Caco-2 (cell line): ENCODE measurements at regions not wholly inside any gene's neighbourhood (a gene's known extent, or its start where the extent isn't known, plus 50 kb on each side); places are given as distances from the start of the nearest gene placed in this dataset.

ENCODE experiments used
- BruUV-seq: library from RNA; stranded (reverse); fragments of 400-500 nt; replicated peaks from 2 replicates; lab custom pipeline; 2021; lab: Mats Ljungman, UMichigan
- CTCF ChIA-PET: fragments of 300-600 bp; sonication (Branson Sonifier 250); formaldehyde crosslinking; loops from one replicate; lab custom pipeline; 2022; ENCODE audit warnings: antibody characterized with exemption; lab: Charles Lee
- POLR2A ChIA-PET: fragments of 300-600 bp; sonication (Branson Sonifier 250); formaldehyde crosslinking; loops from one replicate; lab custom pipeline; 2022; ENCODE audit warnings: antibody characterized with exemption; lab: Charles Lee
- DNase-seq, 2 experiments: peaks; one replicate each; pipeline versions ENCODE4 v3.0.0 to v3.0.0-alpha.2; 2020 to 2022
- H3K27me3 ChIP-seq: replicated peaks from 2 replicates; pipeline ENCODE4 v1.6.0; 2011; ENCODE audit warnings: low read length; ENCODE audit not compliant: control insufficient read depth, insufficient read depth
- H3K36me3 ChIP-seq: 2 replicates; pipeline ENCODE4 v1.5.1; 2011; ENCODE audit warnings: low read length; ENCODE audit not compliant: control insufficient read depth, insufficient read depth
- H3K4me1 ChIP-seq: fragments of 250-450 bp; sonication (Bioruptor Pico); 2 replicates; pipeline ENCODE4 v1.5.1; 2020; ENCODE audit warnings: mild to moderate bottlenecking
- H3K4me3 ChIP-seq: 2 replicates; pipeline ENCODE4 v1.5.1; 2011; ENCODE audit warnings: low read depth, mild to moderate bottlenecking, control low read depth, low read length
- H3K9me3 ChIP-seq: fragments of 250-450 bp; sonication (Bioruptor Pico); 2 replicates; pipeline ENCODE4 v1.5.1; 2020; ENCODE audit warnings: mild to moderate bottlenecking, moderate library complexity
- H3K27ac Mint-ChIP-seq: one replicate; pipeline ENCODE4 v1.8.0; 2022; ENCODE audit warnings: mixed read lengths; ENCODE audit not compliant: unreplicated experiment
- H3K27me3 Mint-ChIP-seq: one replicate; pipeline ENCODE4 v1.8.0; 2022; ENCODE audit warnings: mixed read lengths; ENCODE audit not compliant: insufficient read depth, unreplicated experiment
- H3K36me3 Mint-ChIP-seq: one replicate; pipeline ENCODE4 v1.8.0; 2022; ENCODE audit warnings: mild to moderate bottlenecking, mixed read lengths; ENCODE audit not compliant: insufficient read depth, unreplicated experiment
- H3K4me1 Mint-ChIP-seq: one replicate; pipeline ENCODE4 v1.8.0; 2022; ENCODE audit warnings: low read depth, mixed read lengths; ENCODE audit not compliant: unreplicated experiment
- H3K4me3 Mint-ChIP-seq: one replicate; pipeline ENCODE4 v1.8.0; 2022; ENCODE audit warnings: mild to moderate bottlenecking, moderate library complexity, mixed read lengths; ENCODE audit not compliant: unreplicated experiment
- H3K9me3 Mint-ChIP-seq: one replicate; pipeline ENCODE4 v1.8.0; 2022; ENCODE audit warnings: mixed read lengths; ENCODE audit not compliant: unreplicated experiment
- intact Hi-C: fragments of 100-400 bp; cut with micrococcal nuclease; formaldehyde crosslinking; loops from one replicate; pipeline ENCODE4 v1.10.0; 2022; ENCODE audit not compliant: unreplicated experiment
- TF ChIP-seq, protein P1 (sequence below), 2 experiments: fragments of 200-600 bp in 1 of 2; IDR thresholded peaks; 1 replicate in 1 of 2; 2 replicates in 1 of 2; pipeline versions ENCODE4 v1.5.1 to v1.8.0; 2011 to 2022; ENCODE audit warnings: antibody characterized with exemption in 1 of 2, control low read depth in 1 of 2, inconsistent platforms in 1 of 2, low read depth in 1 of 2, low read length in 1 of 2, mild to moderate bottlenecking in 1 of 2, moderate library complexity in 1 of 2; ENCODE audit not compliant: insufficient read depth in 1 of 2, severe bottlenecking in 1 of 2, unreplicated experiment in 1 of 2

DNA sequence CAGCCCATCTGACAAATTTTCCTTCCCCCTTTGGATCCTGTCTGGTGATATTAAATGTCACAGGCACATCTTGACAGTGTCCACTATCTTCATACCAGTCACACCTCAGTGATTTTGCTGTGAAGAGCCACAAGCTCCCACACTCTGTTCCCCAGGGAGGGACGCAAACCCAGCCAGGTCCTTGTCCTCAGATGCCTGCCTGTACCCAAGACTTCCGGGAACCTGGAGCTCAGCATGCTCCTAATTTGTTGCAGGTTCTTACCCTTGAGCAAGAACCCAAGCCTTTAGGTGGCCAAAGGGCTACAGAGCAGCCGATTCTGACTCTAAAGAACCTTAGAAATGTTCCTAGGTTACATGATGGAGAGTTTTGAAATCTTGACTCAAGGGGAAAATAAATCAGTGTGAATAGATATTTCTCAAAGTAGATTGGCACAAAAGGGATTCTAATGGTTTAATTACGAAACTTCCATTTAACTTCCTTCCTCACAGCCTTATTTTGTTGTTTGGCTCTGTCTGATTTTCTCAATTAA, 66.2 kb upstream of the MTHFD1L start:
- Mint-ChIP-seq H3K4me3 (no peak overlapping the region), H3K27me3 (no peaks in the 10 kb centered on the region), H3K4me1 (no peaks in the 10 kb centered on the region), H3K27ac (no peak overlapping the region), H3K36me3 (peaks cover 76% of the 10 kb centered on the region), H3K9me3 (no peaks in the 10 kb centered on the region)
- Histone ChIP-seq H3K36me3 (no peaks in the 10 kb centered on the region), H3K4me3 (no peak overlapping the region), H3K9me3 (no peaks in the 10 kb centered on the region), H3K4me1 (no peaks in the 10 kb centered on the region), H3K27me3 (no peaks in the 10 kb centered on the region)
- TF ChIP-seq, protein P1, sequence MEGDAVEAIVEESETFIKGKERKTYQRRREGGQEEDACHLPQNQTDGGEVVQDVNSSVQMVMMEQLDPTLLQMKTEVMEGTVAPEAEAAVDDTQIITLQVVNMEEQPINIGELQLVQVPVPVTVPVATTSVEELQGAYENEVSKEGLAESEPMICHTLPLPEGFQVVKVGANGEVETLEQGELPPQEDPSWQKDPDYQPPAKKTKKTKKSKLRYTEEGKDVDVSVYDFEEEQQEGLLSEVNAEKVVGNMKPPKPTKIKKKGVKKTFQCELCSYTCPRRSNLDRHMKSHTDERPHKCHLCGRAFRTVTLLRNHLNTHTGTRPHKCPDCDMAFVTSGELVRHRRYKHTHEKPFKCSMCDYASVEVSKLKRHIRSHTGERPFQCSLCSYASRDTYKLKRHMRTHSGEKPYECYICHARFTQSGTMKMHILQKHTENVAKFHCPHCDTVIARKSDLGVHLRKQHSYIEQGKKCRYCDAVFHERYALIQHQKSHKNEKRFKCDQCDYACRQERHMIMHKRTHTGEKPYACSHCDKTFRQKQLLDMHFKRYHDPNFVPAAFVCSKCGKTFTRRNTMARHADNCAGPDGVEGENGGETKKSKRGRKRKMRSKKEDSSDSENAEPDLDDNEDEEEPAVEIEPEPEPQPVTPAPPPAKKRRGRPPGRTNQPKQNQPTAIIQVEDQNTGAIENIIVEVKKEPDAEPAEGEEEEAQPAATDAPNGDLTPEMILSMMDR (IDR thresholded peaks at IDR 0.05; ENCODE audit: insufficient read depth in 1 of 2, low read depth in 1 of 2, low read length in 1 of 2, severe bottlenecking in 1 of 2, unreplicated experiment in 1 of 2), result no peak
- intact Hi-C loops, result no loop called here
- ChIA-PET CTCF (no interaction called here), POLR2A (no interaction called here)
- no peak for DNase-seq
- no TSS peak for BruUV-seq

DNA sequence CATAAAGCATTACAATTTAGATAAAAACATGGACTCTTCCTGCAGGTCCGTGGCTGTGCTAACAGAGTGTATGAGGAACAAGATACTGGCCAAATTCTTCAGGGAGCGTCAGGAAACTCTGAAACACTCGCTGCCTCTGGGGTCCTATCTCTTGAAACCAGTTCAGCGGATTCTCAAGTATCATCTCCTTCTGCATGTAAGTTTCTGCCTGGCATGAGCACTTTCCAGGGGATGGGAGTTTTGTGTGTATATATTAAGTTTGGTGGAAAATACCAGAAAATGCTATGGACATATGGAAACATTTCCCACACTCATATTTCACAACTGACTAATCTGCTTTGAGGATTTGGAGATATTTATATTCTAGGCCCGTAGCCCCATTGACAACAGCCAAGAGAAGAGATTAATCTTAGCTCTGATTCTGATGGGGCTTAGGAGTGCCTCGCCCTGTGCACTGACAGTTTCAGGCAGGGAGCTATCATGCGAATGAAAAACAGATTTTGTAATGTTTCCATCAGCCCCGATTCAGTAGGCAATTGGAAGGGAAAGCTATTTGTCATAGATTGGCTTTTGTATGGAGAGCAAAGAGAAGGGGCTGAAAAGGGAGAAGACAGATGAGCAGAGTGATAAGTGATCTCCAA, 64.7 kb upstream of the MTHFD1L start:
- peaks cover 87% of the 10 kb centered on the region for H3K36me3 Mint-ChIP-seq
- Histone ChIP-seq H3K9me3 (no peaks in the 10 kb centered on the region), H3K4me1 (no peaks in the 10 kb centered on the region), H3K4me3 (no peak overlapping the region), H3K36me3 (no peaks in the 10 kb centered on the region), H3K27me3 (no peaks in the 10 kb centered on the region)
- H3K4me1 Mint-ChIP-seq, result no peaks in the 10 kb centered on the region
- H3K27me3 Mint-ChIP-seq, result no peaks in the 10 kb centered on the region
- ChIA-PET POLR2A (interaction anchor here (0.7 kb wide), 1 partner anchor 91 kb away, joined by 13 read pairs; no protein-coding TSS in a partner anchor), CTCF (interaction anchor here (1.1 kb wide), 1 partner anchor 14 kb away, joined by 3 read pairs; no protein-coding TSS in a partner anchor)
- BruUV-seq, result no TSS peak
- TF ChIP-seq, protein P1 (IDR thresholded peaks at IDR 0.05; ENCODE audit: insufficient read depth in 1 of 2, low read depth in 1 of 2, low read length in 1 of 2, severe bottlenecking in 1 of 2, unreplicated experiment in 1 of 2), result no peak
- no peak for DNase-seq
- H3K9me3 Mint-ChIP-seq, result no peaks in the 10 kb centered on the region
- no peak overlapping the region for H3K27ac Mint-ChIP-seq
- intact Hi-C loops, result loop anchor here (5.0 kb wide), 1 partner anchor 33 kb away; no protein-coding TSS in a partner anchor
- H3K4me3 Mint-ChIP-seq, result no peak overlapping the region

DNA sequence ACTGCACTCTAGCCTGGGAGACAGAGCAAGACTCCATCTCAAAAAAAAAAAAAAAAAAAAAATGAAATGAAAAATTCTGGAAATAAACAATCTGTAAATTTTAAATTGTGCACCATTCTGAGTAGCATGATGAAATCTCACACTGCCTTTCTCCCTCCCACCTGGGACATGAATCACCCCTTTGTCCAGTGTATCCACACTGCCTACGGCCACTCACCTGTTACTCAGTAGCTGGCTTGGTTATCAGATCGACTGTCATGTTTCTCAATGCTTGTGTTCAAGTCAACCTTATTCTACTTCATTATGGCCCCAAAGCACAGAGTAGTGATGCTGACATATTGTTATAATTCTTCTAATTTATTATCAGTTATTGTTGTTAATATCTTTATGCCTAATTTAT, 58.7 kb upstream of the MTHFD1L start:
- TF ChIP-seq, protein P1 (IDR thresholded peaks at IDR 0.05; ENCODE audit: insufficient read depth in 1 of 2, low read depth in 1 of 2, low read length in 1 of 2, severe bottlenecking in 1 of 2, unreplicated experiment in 1 of 2), result no peak
- CTCF ChIA-PET, result no interaction called here
- POLR2A ChIA-PET, result no interaction called here
- Histone ChIP-seq H3K36me3 (peaks cover 1% of the 10 kb centered on the region), H3K4me3 (no peak overlapping the region), H3K9me3 (no peaks in the 10 kb centered on the region), H3K27me3 (no peaks in the 10 kb centered on the region), H3K4me1 (no peaks in the 10 kb centered on the region)
- no peaks in the 10 kb centered on the region for H3K27me3 Mint-ChIP-seq
- intact Hi-C loops, result no loop called here
- no peak for DNase-seq
- H3K36me3 Mint-ChIP-seq, result peaks cover 82% of the 10 kb centered on the region
- no TSS peak for BruUV-seq
- no peaks in the 10 kb centered on the region for H3K4me1 Mint-ChIP-seq
- no peak overlapping the region for H3K27ac Mint-ChIP-seq
- no peaks in the 10 kb centered on the region for H3K9me3 Mint-ChIP-seq
- H3K4me3 Mint-ChIP-seq, result no peak overlapping the region
